CD4-positive, alpha-beta T cell treated with Interleukin-12 subunit alpha and Interleukin-12 subunit beta, for 1 hour (primary cell): ENCODE measurements at regions not wholly inside any gene's neighbourhood (a gene's known extent, or its start where the extent isn't known, plus 50 kb on each side); places are given as distances from the start of the nearest gene placed in this dataset.
"Not testable (repeated sequence)": the region's sequence is repeated elsewhere in the genome, so short reads cannot be mapped to it uniquely, and the experiment has no call there.

Source experiments
- DNase-seq: peaks from one replicate; pipeline ENCODE4 v3.0.0-alpha.2; 2020

- no peak for DNase-seq
Observed at GRCh38 chr9:103410059-103410458, 414.9 kb downstream of the CYLC2 start.

GRCh38 chr9:103427696-103428095, 432.6 kb downstream of the CYLC2 start:
- DNase-seq: no peak

- DNase-seq: no peak
Observed at GRCh38 chr9:103430469-103430868, 435.3 kb downstream of the CYLC2 start.

DNA sequence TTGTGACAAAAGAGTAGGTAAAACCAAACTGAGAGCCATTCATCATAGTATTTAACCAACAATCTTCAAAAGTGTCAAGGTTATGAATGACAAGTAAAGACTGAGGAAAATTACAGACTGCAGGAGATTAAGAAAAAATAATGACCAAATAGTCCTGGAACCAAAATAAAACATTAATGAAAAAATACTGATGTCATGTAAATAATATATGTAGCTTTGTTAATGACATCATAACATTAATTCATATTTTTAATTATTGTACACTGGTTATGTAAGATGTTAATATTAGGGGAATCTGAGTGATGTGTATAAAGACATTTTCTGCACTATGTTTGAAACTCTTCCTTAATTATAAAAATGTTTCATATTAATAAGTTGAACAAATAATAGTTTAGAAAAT, 436.7 kb downstream of the CYLC2 start:
- no peak for DNase-seq

DNA sequence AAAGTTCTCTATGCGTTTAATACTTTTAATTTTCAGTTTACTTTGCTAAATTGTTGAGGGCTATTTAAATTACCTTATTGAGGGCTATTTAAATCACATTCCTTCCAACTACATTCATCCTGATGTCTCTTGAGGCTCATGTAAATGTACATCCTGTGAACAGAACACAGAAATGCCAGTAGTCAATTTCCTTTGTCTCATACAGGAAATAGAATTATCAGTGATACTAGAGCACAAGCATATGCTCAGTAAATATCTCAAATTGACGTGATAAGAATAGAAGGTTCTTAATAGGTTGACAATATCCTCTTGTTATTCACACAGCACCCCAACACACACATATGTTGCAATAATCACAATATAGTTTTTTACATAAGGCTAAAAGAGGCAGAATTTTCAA, 449.0 kb downstream of the CYLC2 start:
- no peak for DNase-seq

- DNase-seq: no peak
Observed at GRCh38 chr9:103458826-103459225, 463.7 kb downstream of the CYLC2 start.

DNA sequence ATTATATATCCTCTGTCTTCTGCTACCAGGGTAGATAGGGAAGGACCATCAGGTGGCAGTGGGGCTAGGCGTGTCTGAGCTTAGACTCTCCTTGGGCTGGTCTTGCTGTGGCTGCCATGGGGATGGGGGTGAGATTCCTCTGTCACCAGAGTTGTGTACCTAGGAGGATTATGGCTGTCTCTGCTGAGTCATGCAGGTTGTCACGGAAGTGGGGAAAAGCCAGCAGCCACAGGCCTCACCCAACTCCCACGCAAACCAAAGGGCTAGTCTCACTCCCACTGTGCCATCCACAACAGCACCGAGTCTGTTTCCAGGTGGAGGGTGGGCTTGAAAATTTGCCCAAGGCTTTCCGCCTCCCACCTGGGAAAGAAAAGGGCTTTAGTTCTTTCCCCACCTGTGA, 476.1 kb downstream of the CYLC2 start:
- no peak for DNase-seq

DNA sequence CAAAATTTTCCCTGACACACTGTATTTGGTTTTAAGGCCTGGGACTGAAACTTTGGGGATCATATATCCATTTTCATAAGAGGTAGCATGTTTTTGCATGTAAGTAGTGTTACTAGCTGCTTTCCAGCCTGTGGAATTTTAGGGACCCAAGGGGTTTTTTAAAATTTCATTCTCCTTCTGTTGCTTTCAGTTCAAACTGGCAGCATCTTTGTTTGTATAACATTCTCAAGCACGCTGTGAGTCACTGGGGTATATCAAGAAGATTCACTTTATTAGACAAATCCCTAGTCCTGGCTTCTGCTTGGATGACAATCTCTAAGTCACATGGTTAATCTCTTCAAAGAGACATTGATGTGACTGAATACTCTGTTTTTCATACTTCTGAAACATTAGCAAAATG, 479.0 kb downstream of the CYLC2 start:
- DNase-seq: no peak

GRCh38 chr9:103483471-103484096, 488.5 kb downstream of the CYLC2 start:
- no peak for DNase-seq

DNA sequence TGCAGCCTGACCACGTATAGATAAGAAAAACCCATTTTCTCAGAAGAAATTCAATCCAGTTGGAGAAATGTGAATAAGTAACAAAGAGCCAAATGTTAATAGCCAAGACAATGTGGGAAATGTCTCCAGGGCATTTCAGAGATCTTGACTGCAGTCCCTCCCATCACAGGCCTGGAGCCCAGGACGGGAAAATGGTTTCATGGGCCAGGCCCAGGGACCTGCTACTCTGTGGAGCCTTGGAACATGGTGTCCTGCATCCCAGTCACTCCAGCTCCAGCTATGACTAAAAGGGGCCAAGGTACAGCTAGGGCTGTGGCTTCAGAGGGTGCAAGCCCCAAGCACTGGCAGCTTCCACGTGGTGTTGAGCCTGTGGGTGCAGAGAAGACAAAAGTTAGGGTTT, 490.0 kb downstream of the CYLC2 start:
- DNase-seq: no peak

DNA sequence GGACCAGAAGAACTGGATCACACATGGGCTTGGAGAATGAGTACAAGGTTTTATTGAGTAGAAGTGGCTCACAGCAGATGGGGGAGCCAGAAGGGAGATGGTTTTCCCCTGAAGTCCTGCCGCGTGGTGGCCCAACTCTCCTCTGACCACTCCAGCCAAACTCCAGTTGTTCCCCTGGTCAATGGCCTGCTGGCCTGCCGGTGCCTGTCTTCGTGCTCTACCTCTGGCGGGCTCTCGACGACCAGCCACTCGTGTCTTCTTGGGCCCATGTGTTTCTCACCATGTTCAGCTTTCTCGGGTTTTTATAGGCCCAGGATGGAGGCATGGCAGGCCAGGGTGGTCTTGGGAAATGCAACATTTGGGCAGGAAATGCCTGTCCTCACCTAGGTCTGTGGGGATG, 519.6 kb downstream of the CYLC2 start:
- no peak for DNase-seq

DNA sequence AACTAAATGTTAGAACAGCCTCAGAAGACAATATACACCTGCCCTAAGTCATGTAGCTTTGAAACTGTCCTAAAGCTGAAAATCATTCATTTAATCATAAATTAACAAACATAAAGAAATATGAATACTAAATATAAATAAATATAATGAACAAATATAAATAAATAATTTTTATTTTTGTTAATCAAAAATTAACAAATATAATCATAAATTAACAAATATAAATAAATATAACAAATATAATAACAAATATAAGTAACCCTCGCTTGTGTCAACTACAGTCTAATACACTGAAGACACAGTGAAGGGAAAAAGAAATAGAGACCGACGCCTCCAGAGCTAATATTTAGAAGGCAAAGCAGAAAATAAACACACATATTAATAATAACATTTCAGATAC, 527.3 kb downstream of the CYLC2 start:
- DNase-seq: no peak

DNA sequence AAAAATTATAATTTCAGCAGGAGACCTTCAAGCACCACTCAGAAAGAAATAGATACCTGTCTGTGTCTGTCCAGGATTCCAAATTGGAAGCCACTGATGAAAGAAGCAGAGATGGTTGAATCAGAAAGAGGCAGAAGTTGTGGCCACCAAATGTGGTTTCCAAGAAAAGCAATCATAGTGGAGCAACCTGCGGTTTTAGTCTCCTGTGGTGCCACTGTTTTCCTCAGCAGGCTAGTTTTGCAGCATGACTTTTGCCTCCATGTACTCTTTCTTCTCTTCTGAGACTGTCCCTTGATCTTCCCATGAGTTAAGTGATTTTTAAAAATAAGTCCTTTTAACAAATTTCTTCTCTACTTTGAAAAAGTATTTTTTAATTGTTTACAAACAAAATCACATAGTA, 535.8 kb downstream of the CYLC2 start:
- DNase-seq: no peak

DNA sequence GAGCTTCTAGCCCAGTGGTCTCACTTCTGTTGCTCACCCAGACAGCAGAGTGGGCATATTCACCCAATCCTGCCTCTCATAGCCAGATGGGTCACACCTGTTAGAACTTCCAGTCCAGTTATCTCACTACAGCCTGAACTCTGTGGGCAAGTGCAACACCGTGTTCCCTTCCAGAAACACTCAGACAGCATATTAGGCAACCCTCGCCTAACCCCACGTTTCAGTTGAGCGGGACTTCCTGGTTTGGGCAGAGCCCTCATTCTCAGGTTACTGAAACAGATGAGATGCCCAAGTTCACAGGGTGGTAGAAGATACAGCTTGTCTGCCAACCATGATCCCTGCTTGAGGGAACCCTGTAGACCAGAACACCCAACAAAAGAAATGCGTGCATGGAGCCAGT, 538.2 kb downstream of the CYLC2 start:
- no peak for DNase-seq

- no peak for DNase-seq
Observed at GRCh38 chr9:103537426-103537825, 542.3 kb downstream of the CYLC2 start.

DNA sequence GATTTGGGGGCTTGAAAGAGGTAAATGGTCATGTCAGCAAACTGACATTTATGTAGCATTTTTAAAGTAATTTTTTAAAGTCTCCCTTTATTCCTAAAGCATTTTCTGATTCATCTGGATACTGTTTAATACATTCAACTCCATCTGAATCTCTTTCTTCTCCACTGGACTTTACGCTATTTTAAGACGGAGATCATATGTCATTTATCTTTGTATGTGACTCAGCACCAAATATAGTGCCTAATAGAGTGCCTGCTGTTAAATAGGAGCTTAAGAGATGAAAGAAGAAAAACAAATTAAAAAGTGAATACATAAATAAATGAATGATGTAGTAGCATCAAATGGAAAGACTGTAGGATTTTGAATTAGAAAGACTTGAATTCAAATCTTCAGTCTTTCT, 548.8 kb upstream of the SMC2 start:
- no peak for DNase-seq

DNA sequence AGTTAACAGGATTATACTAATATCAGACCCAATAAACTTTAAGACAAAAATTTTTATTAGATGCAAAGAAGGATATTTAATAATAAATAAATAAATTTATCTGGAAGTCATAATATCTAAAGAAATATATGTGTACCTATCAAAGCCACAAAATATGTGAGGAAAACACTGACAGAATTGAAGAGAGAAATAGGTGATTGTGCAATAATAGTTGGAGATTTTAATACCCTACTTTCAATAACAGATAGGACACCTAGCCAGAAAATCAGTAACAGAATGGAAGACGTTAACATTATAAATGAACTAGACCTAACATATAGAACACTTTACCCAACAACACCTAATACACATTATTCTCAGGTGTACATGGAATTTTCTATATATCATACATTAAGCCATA, 541.4 kb upstream of the SMC2 start:
- DNase-seq: no peak

GRCh38 chr9:103574056-103574455, 520.1 kb upstream of the SMC2 start:
- DNase-seq: no peak

- DNase-seq: no peak
Observed at GRCh38 chr9:103586721-103587120, 507.4 kb upstream of the SMC2 start.

GRCh38 chr9:103601287-103601686, 492.8 kb upstream of the SMC2 start:
- DNase-seq: no peak

- not testable (repeated sequence) for DNase-seq
Observed at GRCh38 chr9:103611950-103612349, 482.2 kb upstream of the SMC2 start.

DNA sequence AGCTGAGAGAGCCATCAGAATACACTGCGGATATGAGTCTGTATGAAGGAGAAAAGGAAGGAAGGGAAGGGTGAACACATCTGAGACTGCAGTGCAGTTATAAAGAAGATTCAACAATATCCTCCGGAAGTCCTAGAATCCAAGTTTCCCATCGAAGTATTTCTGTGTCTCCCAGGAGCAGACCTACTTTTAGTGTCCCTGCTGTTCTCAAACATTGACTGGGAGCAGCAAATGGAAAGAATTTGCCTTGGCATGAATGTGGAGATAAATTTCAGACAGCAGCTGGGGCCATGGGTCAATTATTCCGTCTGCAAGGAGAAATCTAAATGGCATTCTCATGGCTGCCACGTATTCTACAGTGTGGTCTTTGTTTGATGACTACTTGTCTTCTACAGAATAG, 478.1 kb upstream of the SMC2 start:
- no peak for DNase-seq

- no peak for DNase-seq
Observed at GRCh38 chr9:103617046-103617445, 477.1 kb upstream of the SMC2 start.

DNA sequence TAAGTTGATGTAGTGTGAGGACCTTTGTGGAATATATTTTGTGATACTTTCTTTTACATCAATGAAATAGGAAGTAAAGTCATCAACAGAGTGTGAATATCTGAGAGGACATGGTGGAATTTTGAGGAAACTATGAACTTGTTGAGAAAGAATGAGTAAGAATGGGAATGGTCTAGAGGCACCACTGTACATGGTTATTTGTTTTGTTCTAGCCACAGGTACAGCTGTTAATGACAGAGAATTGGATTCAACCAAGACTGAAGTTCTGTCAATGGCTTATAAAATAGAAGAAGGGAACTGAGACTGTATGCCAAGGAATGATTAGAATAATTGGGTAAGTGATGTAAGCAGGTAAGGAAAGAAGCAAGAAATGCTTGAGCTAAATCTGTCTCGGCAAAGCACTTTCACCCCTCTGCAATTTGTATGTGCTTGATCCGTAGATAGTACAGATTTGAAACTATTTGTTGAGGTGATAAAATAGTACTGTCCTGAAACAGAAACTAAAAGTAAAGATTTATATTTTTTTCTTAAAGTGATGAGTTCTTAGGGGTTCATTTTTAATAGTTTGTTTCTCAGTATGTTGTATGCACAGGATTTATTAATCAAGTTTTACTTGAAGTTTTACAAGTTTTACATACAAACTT, 468.8 kb upstream of the SMC2 start:
- DNase-seq: no peak

DNA sequence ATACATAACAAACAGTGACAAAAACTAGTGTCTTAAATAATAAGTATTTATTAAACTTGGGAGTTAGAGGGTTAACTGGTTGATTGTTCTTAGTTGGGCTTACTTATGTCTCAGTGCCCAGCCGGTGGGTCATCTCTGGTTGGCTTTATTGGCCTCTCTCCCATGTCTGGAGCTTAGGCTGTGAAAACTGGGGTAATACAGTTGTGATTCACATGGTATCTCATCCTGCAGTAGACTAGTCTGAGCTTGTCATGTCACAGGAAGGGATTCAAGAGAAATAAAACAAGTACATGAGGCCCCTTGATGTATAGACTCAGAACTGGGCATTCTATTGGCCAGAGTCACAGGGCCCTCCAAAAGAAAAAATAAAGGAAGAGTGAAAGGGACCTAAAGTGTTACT, 466.4 kb upstream of the SMC2 start:
- no peak for DNase-seq
